Fibroblast of lung (primary cell): ENCODE measurements at regions not wholly inside any gene's neighbourhood (a gene's known extent, or its start where the extent isn't known, plus 50 kb on each side); places are given as distances from the start of the nearest gene placed in this dataset.

Source experiments
- DNase-seq, 2 donors: peaks; one replicate each; pipeline versions ENCODE4 v3.0.0 to v3.0.0-alpha.2; 2010; ENCODE audit warnings: low read depth in 2 of 2
- H2AFZ ChIP-seq: 2 replicates; pipeline ENCODE4 v1.5.1; 2012; ENCODE audit warnings: low read length, control low read depth, inconsistent platforms
- H3K27ac ChIP-seq: 2 replicates; pipeline ENCODE4 v1.5.1; 2011; ENCODE audit warnings: low read length, control low read depth; ENCODE audit not compliant: insufficient read depth
- H3K27me3 ChIP-seq: 2 replicates; pipeline ENCODE4 v1.5.1; 2011; ENCODE audit warnings: mild to moderate bottlenecking, low read length; ENCODE audit not compliant: control insufficient read depth, insufficient read depth
- H3K36me3 ChIP-seq: 2 replicates; pipeline ENCODE4 v1.5.1; 2011; ENCODE audit warnings: low read length; ENCODE audit not compliant: control insufficient read depth, insufficient read depth
- H3K4me1 ChIP-seq: 2 replicates; pipeline ENCODE4 v1.5.1; 2011; ENCODE audit warnings: low read length; ENCODE audit not compliant: control insufficient read depth, insufficient read depth; ENCODE audit errors: extremely low read depth
- H3K4me2 ChIP-seq: 2 replicates; pipeline ENCODE4 v1.5.1; 2011; ENCODE audit warnings: low read length, control low read depth; ENCODE audit not compliant: insufficient read depth; ENCODE audit errors: extremely low read depth
- H3K4me3 ChIP-seq, 4 experiments: fragments of 200-600 bp in 1 of 4; sonication (generic) in 1 of 4; replicated peaks in 1 of 4; 2 replicates each; pipeline ENCODE4 v1.5.1; 2011 to 2016; ENCODE audit warnings: low read length in 4 of 4, low read depth in 3 of 4, mild to moderate bottlenecking in 3 of 4, control low read depth in 2 of 4, inconsistent platforms in 1 of 4, mixed read lengths in 1 of 4; ENCODE audit not compliant: insufficient read depth in 1 of 4; ENCODE audit errors: control extremely low read depth in 1 of 4
- H3K79me2 ChIP-seq: 2 replicates; pipeline ENCODE4 v1.5.1; 2012; ENCODE audit warnings: mild to moderate bottlenecking, low read length, inconsistent platforms; ENCODE audit not compliant: control insufficient read depth, insufficient read depth
- H3K9ac ChIP-seq: 2 replicates; pipeline ENCODE4 v1.5.1; 2011; ENCODE audit warnings: mild to moderate bottlenecking, low read length, control low read depth; ENCODE audit not compliant: insufficient read depth
- H3K9me3 ChIP-seq: 2 replicates; pipeline ENCODE4 v1.5.1; 2012; ENCODE audit warnings: low read depth, low read length; ENCODE audit not compliant: control insufficient read depth, insufficient read depth
- H4K20me1 ChIP-seq: 2 replicates; pipeline ENCODE4 v1.5.1; 2011; ENCODE audit warnings: low read length; ENCODE audit not compliant: control insufficient read depth, insufficient read depth; ENCODE audit errors: extremely low read depth
- EZH2 ChIP-seq: IDR thresholded peaks from 2 replicates; pipeline ENCODE4 v1.5.1; 2012; ENCODE audit warnings: low read length, control low read depth, mild to moderate bottlenecking; ENCODE audit errors: missing control alignments
- TF ChIP-seq, protein P1 (sequence below), 2 donors: IDR thresholded peaks in 1 of 2; conservative IDR thresholded peaks in 1 of 2; 1 replicate in 1 of 2; 2 replicates in 1 of 2; pipeline ENCODE4 v1.5.1; 2011 to 2012; ENCODE audit warnings: low read length in 2 of 2, control low read depth in 1 of 2, inconsistent platforms in 1 of 2, low read depth in 1 of 2, mild to moderate bottlenecking in 1 of 2

DNA sequence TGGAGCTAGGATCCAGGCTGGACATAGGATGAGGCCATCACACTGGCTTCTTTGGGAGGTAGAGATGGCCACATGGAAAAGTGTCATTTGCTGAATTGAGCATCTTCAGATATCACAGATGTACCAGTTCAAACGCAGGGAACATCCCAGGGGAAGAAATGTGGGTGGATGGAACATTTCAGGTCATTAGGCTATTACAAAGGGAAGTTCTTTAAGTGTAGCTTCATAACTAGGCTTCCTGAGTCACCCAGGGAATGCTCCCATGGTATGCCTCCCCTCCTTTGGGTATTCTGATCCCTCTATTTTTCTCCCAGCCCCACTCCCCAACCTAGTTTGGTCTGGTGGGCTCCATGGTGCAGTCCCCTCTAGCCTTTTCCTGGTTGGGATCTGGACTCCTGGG, 69.8 kb upstream of the IRX3 start:
- Histone ChIP-seq H3K4me3 (no peak overlapping the region), H3K9ac (no peak overlapping the region), H2AFZ (no peak overlapping the region), H3K27ac (no peak overlapping the region), H3K4me1 (no peaks in the 10 kb centered on the region), H4K20me1 (no peaks in the 10 kb centered on the region), H3K27me3 (no peaks in the 10 kb centered on the region), H3K79me2 (no peaks in the 10 kb centered on the region), H3K4me2 (no peak overlapping the region), H3K36me3 (no peaks in the 10 kb centered on the region), H3K9me3 (no peaks in the 10 kb centered on the region)
- peak in 1 of 2 donors; percentile 22 for DNase-seq
- TF ChIP-seq EZH2, result no peak
- TF ChIP-seq, protein P1, sequence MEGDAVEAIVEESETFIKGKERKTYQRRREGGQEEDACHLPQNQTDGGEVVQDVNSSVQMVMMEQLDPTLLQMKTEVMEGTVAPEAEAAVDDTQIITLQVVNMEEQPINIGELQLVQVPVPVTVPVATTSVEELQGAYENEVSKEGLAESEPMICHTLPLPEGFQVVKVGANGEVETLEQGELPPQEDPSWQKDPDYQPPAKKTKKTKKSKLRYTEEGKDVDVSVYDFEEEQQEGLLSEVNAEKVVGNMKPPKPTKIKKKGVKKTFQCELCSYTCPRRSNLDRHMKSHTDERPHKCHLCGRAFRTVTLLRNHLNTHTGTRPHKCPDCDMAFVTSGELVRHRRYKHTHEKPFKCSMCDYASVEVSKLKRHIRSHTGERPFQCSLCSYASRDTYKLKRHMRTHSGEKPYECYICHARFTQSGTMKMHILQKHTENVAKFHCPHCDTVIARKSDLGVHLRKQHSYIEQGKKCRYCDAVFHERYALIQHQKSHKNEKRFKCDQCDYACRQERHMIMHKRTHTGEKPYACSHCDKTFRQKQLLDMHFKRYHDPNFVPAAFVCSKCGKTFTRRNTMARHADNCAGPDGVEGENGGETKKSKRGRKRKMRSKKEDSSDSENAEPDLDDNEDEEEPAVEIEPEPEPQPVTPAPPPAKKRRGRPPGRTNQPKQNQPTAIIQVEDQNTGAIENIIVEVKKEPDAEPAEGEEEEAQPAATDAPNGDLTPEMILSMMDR (conservative IDR thresholded peaks at IDR 0.05 in 1 of 2, IDR thresholded peaks at IDR 0.05 in 1 of 2; ENCODE audit: low read depth in 1 of 2, low read length in 2 of 2), result no peak

- no peaks in the 10 kb centered on the region for H3K4me1 ChIP-seq
- no peaks in the 10 kb centered on the region for H3K36me3 ChIP-seq
- H3K79me2 ChIP-seq, result no peaks in the 10 kb centered on the region
- H3K4me2 ChIP-seq, result no peak overlapping the region
- H4K20me1 ChIP-seq, result no peaks in the 10 kb centered on the region
- no peak overlapping the region for H3K27ac ChIP-seq
- H3K27me3 ChIP-seq, result no peaks in the 10 kb centered on the region
- no peaks in the 10 kb centered on the region for H3K9me3 ChIP-seq
- peak; percentile 61 to 93 for DNase-seq
- H2AFZ ChIP-seq, result no peak overlapping the region
- no peak overlapping the region for H3K9ac ChIP-seq
- H3K4me3 ChIP-seq, result no peak overlapping the region
- TF ChIP-seq, protein P1 (conservative IDR thresholded peaks at IDR 0.05 in 1 of 2, IDR thresholded peaks at IDR 0.05 in 1 of 2; ENCODE audit: low read depth in 1 of 2, low read length in 2 of 2), result no peak
- no peak for TF ChIP-seq EZH2
Observed at GRCh38 chr16:54355251-54355650, 68.7 kb upstream of the IRX3 start.

GRCh38 chr16:54353097-54353496, 66.5 kb upstream of the IRX3 start:
- Histone ChIP-seq H3K9me3 (no peaks in the 10 kb centered on the region), H3K4me2 (no peak overlapping the region), H2AFZ (no peak overlapping the region), H3K9ac (no peak overlapping the region), H3K27me3 (no peaks in the 10 kb centered on the region), H3K79me2 (no peaks in the 10 kb centered on the region), H3K4me1 (no peaks in the 10 kb centered on the region), H3K4me3 (no peak overlapping the region), H3K27ac (no peak overlapping the region), H3K36me3 (no peaks in the 10 kb centered on the region), H4K20me1 (no peaks in the 10 kb centered on the region)
- TF ChIP-seq, protein P1 (conservative IDR thresholded peaks at IDR 0.05 in 1 of 2, IDR thresholded peaks at IDR 0.05 in 1 of 2; ENCODE audit: low read depth in 1 of 2, low read length in 2 of 2), result no peak
- no peak for TF ChIP-seq EZH2
- no peak for DNase-seq
